ENCODE measurements at regions not wholly inside any gene's neighbourhood (a gene's known extent, or its start where the extent isn't known, plus 50 kb on each side); places are given as distances from the start of the nearest gene placed in this dataset.

DNA sequence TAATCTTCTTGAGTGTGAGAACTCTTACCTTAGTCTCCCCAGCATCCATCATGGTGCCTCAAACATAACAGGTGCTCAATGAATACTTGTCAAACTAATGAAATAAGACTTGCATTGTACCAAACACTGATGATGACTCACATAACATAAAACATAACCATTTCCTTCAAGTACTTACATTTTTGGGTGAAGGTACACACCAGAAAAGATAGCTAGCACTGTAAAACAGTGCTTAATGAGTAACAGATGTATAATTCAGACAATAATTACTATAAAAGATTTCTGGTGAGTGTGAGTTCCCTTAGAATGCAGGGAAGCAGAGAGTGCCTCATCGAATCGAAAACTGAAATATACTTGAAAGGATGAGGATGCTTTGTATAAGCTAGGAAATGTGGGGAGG, 70.1 kb upstream of the HCCS start:
- TF ChIP-seq EZH2 (IDR thresholded peaks at IDR 0.05; ENCODE audit: borderline replicate concordance, insufficient read depth, low read length, poor library complexity, severe bottlenecking), result no peak
- TF ChIP-seq, protein P1, sequence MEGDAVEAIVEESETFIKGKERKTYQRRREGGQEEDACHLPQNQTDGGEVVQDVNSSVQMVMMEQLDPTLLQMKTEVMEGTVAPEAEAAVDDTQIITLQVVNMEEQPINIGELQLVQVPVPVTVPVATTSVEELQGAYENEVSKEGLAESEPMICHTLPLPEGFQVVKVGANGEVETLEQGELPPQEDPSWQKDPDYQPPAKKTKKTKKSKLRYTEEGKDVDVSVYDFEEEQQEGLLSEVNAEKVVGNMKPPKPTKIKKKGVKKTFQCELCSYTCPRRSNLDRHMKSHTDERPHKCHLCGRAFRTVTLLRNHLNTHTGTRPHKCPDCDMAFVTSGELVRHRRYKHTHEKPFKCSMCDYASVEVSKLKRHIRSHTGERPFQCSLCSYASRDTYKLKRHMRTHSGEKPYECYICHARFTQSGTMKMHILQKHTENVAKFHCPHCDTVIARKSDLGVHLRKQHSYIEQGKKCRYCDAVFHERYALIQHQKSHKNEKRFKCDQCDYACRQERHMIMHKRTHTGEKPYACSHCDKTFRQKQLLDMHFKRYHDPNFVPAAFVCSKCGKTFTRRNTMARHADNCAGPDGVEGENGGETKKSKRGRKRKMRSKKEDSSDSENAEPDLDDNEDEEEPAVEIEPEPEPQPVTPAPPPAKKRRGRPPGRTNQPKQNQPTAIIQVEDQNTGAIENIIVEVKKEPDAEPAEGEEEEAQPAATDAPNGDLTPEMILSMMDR (IDR thresholded peaks at IDR 0.05; ENCODE audit: poor library complexity, severe bottlenecking), result no peak

Measured in neural cell (in vitro differentiated cells).